GM21528 (cell line): ENCODE measurements at regions not wholly inside any gene's neighbourhood (a gene's known extent, or its start where the extent isn't known, plus 50 kb on each side); places are given as distances from the start of the nearest gene placed in this dataset.

Experiments used
- ATAC-seq: cut with Tn5 transposase; IDR thresholded peaks from one replicate; pipeline ENCODE4 v1.9.1; 2021; ENCODE audit warnings: mild to moderate bottlenecking, moderate library complexity; ENCODE audit not compliant: unreplicated experiment, low FRiP score

GRCh38 chrX:97666890-97667289 lies 783.2 kb downstream of the RPA4 start:
- ATAC-seq = no peak

- no peak for ATAC-seq
Measured at GRCh38 chrX:97668126-97668525, 784.4 kb downstream of the RPA4 start.

- no peak for ATAC-seq
Measured at GRCh38 chrX:97672138-97672537, 788.4 kb downstream of the RPA4 start.

GRCh38 chrX:97672608-97673007 lies 788.9 kb downstream of the RPA4 start:
- no peak for ATAC-seq

GRCh38 chrX:97673135-97673534 lies 789.4 kb downstream of the RPA4 start:
- no peak for ATAC-seq

GRCh38 chrX:97682991-97683840 lies 799.5 kb downstream of the RPA4 start:
- no peak for ATAC-seq

GRCh38 chrX:97685753-97686152 lies 802.0 kb downstream of the RPA4 start:
- ATAC-seq = no peak

GRCh38 chrX:97691901-97692455 lies 808.3 kb downstream of the RPA4 start:
- no peak for ATAC-seq

GRCh38 chrX:97692575-97692974 lies 808.9 kb downstream of the RPA4 start:
- no peak for ATAC-seq

GRCh38 chrX:97700547-97700946 lies 816.8 kb downstream of the RPA4 start:
- ATAC-seq = no peak

GRCh38 chrX:97704474-97704873 lies 820.8 kb downstream of the RPA4 start:
- ATAC-seq = no peak

- ATAC-seq = no peak
Measured at GRCh38 chrX:97704881-97705280, 821.2 kb downstream of the RPA4 start.

- no peak for ATAC-seq
Measured at GRCh38 chrX:97705936-97706335, 822.2 kb downstream of the RPA4 start.

- ATAC-seq = no peak
Measured at GRCh38 chrX:97714072-97714471, 830.4 kb downstream of the RPA4 start.

- no peak for ATAC-seq
Measured at GRCh38 chrX:97728215-97728614, 844.5 kb downstream of the RPA4 start.

GRCh38 chrX:97740044-97740443 lies 856.3 kb downstream of the RPA4 start:
- no peak for ATAC-seq

- ATAC-seq = no peak
Measured at GRCh38 chrX:97740886-97741285, 857.2 kb downstream of the RPA4 start.

GRCh38 chrX:97743014-97743413 lies 859.3 kb downstream of the RPA4 start:
- no peak for ATAC-seq

GRCh38 chrX:97747346-97747745 lies 863.6 kb downstream of the RPA4 start:
- ATAC-seq = no peak

GRCh38 chrX:97751016-97751415 lies 867.3 kb downstream of the RPA4 start:
- ATAC-seq = no peak

GRCh38 chrX:97751735-97752134 lies 868.0 kb downstream of the RPA4 start:
- no peak for ATAC-seq

- ATAC-seq = no peak
Measured at GRCh38 chrX:97756879-97757278, 873.2 kb downstream of the RPA4 start.
